Neural crest cell (in vitro differentiated cells): ENCODE measurements at regions not wholly inside any gene's neighbourhood (a gene's known extent, or its start where the extent isn't known, plus 50 kb on each side); places are given as distances from the start of the nearest gene placed in this dataset.
"Not testable (repeated sequence)": the region's sequence is repeated elsewhere in the genome, so short reads cannot be mapped to it uniquely, and the experiment has no call there.

ENCODE experiments used
- DNase-seq: peaks from one replicate; pipeline ENCODE4 v3.0.0; 2021; ENCODE audit warnings: low read depth, mixed read lengths, low spot score
- H3K27ac Mint-ChIP-seq: one replicate; pipeline ENCODE4 v1.8.0; 2021; ENCODE audit warnings: mild to moderate bottlenecking, mixed read lengths; ENCODE audit not compliant: unreplicated experiment
- H3K27me3 Mint-ChIP-seq: 2 replicates; pipeline ENCODE4 v1.8.0; 2021; ENCODE audit warnings: low read depth, mild to moderate bottlenecking, mixed read lengths
- H3K36me3 Mint-ChIP-seq: 2 replicates; pipeline ENCODE4 v1.8.0; 2021; ENCODE audit warnings: low read depth, mild to moderate bottlenecking, mixed read lengths
- H3K4me1 Mint-ChIP-seq: 2 replicates; pipeline ENCODE4 v1.8.0; 2021; ENCODE audit warnings: mixed read lengths
- H3K4me3 Mint-ChIP-seq: one replicate; pipeline ENCODE4 v1.8.0; 2021; ENCODE audit warnings: mild to moderate bottlenecking, mixed read lengths
- H3K9me3 Mint-ChIP-seq: 2 replicates; pipeline ENCODE4 v1.8.0; 2021; ENCODE audit warnings: mixed read lengths
- CTCF ChIP-seq: fragments of 200-600 bp; sonication (generic); conservative IDR thresholded peaks from 2 replicates; pipeline ENCODE4 v1.5.0; 2021; ENCODE audit warnings: antibody characterized with exemption, mild to moderate bottlenecking

DNA sequence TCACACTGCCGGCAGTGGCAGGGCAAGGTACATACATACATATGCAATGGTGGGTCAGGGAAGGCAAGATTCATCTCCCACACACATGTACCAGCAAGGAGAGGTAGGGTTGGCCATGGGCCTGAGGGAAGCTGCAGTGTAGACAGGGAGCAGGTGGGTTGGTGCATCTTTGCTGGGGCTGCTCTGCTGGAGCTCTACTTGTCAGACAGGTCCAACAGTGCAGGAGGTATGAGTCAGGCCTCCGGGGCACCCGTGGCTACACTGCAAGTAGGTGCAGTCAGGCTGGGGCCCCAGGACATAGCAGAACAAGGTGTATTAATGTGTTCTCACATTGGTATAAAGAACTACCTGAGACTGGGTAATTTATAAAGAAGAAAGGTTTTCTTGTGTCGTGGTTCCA lies 281.1 kb upstream of the COL3A1 start:
- H3K9me3 Mint-ChIP-seq = peaks cover 2% of the 10 kb centered on the region
- H3K27ac Mint-ChIP-seq = no peak overlapping the region
- DNase-seq = no peak
- no peak overlapping the region for H3K4me3 Mint-ChIP-seq
- H3K4me1 Mint-ChIP-seq = no peaks in the 10 kb centered on the region
- TF ChIP-seq CTCF = no peak
- H3K36me3 Mint-ChIP-seq = no peaks in the 10 kb centered on the region
- no peaks in the 10 kb centered on the region for H3K27me3 Mint-ChIP-seq

DNA sequence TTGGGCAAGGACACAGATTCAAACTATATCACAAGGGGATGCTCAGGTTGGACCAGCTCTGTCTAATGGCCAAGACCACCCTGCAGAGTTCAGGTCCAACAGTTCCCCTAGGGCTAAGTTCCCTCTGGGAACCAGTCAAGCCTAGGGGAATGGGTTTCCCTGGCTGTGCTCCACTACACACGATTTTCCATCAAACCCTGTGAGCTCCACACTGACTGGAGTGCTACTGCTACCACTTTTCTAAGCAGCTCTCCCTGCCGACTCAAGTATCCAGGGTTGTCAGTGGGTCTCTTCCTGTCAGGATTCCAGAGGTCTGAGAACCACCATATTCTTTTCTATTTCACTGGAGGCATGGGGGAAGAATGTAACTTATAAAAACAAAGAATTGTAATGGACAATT lies 280.4 kb upstream of the COL3A1 start:
- Mint-ChIP-seq H3K9me3 (no peaks in the 10 kb centered on the region), H3K27ac (no peak overlapping the region), H3K27me3 (no peaks in the 10 kb centered on the region), H3K36me3 (no peaks in the 10 kb centered on the region), H3K4me3 (no peak overlapping the region), H3K4me1 (no peaks in the 10 kb centered on the region)
- DNase-seq = no peak
- no peak for TF ChIP-seq CTCF

- Mint-ChIP-seq H3K27me3 (no peaks in the 10 kb centered on the region), H3K4me3 (no peak overlapping the region), H3K27ac (no peak overlapping the region), H3K4me1 (no peaks in the 10 kb centered on the region), H3K9me3 (no peaks in the 10 kb centered on the region), H3K36me3 (no peaks in the 10 kb centered on the region)
- TF ChIP-seq CTCF = no peak
- no peak for DNase-seq
Measured at GRCh38 chr2:188695953-188696352, 278.2 kb upstream of the COL3A1 start.

- not testable (repeated sequence) for DNase-seq, H3K4me1 Mint-ChIP-seq, H3K36me3 Mint-ChIP-seq, H3K27me3 Mint-ChIP-seq, H3K27ac Mint-ChIP-seq, H3K4me3 Mint-ChIP-seq, H3K9me3 Mint-ChIP-seq
Measured at GRCh38 chr2:188698151-188698550, 276.0 kb upstream of the COL3A1 start.

DNA sequence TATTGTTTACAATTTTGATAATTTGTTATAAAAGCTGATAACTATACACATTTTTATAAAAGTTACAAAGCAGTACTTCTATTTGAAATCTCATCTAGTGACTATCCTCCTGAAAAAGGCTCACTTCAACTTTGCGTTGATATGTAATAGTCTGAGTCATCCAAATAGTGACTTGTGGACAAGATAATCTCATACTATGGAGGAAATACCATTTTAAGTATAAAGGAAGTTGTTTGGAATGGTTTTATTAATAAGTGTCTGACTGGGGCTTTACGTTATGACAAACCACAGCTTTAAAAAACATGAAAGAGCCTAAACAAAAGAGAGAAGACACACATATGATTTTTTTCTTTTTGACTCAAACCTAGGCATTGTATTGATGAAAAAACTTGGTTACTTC lies 272.3 kb upstream of the COL3A1 start:
- no peak for TF ChIP-seq CTCF
- no peak for DNase-seq
- no peaks in the 10 kb centered on the region for H3K9me3 Mint-ChIP-seq
- no peaks in the 10 kb centered on the region for H3K27me3 Mint-ChIP-seq
- H3K4me3 Mint-ChIP-seq = no peak overlapping the region
- H3K36me3 Mint-ChIP-seq = peaks cover 2% of the 10 kb centered on the region
- no peak overlapping the region for H3K27ac Mint-ChIP-seq
- H3K4me1 Mint-ChIP-seq = no peaks in the 10 kb centered on the region

DNA sequence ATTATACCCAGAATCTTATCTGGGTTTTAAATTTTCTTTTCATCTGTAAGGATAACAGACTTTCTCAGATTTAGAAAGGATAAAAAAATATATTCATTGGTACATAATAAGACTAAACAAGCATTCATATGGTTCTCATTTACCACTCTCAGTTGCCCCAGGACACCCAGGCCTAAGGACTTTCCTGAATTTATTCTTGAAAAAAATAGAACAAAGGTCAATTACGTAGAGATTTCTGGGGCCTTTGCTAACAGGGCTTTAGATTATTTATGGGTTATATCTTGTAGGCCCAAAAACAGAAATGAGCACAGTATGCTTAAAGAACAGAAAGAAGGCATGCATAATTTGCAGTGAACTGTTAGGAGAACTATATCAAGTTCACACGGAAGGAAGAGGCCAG lies 269.0 kb upstream of the COL3A1 start:
- H3K27ac Mint-ChIP-seq = no peak overlapping the region
- peaks cover 11% of the 10 kb centered on the region for H3K9me3 Mint-ChIP-seq
- DNase-seq = no peak
- no peak for TF ChIP-seq CTCF
- no peaks in the 10 kb centered on the region for H3K27me3 Mint-ChIP-seq
- H3K4me1 Mint-ChIP-seq = no peaks in the 10 kb centered on the region
- peaks cover 2% of the 10 kb centered on the region for H3K36me3 Mint-ChIP-seq
- no peak overlapping the region for H3K4me3 Mint-ChIP-seq
